Liver (tissue), 3 donors: ENCODE measurements at regions not wholly inside any gene's neighbourhood (a gene's known extent, or its start where the extent isn't known, plus 50 kb on each side); places are given as distances from the start of the nearest gene placed in this dataset.
"Not testable (repeated sequence)": the region's sequence is repeated elsewhere in the genome, so short reads cannot be mapped to it uniquely, and the experiment has no call there.

Experiments used
- CTCF ChIP-seq: fragments of 150-350 bp; IDR thresholded peaks from 2 replicates; pipeline ENCODE4 v1.5.1; 2017; ENCODE audit warnings: improper control_type of control experiment, low read depth, low read length; ENCODE audit not compliant: missing input control
- EGR1 ChIP-seq, 2 donors: IDR thresholded peaks; 2 replicates each; pipeline ENCODE4 v1.6.1; 2016 to 2018; ENCODE audit warnings: antibody characterized with exemption in 2 of 2, low read depth in 2 of 2
- FOXA1 ChIP-seq: IDR thresholded peaks from 2 replicates; pipeline ENCODE4 v1.6.1; 2016; ENCODE audit warnings: antibody characterized with exemption
- GABPA ChIP-seq, 2 donors: IDR thresholded peaks in 1 of 2; conservative IDR thresholded peaks in 1 of 2; 2 replicates each; pipeline ENCODE4 v1.6.1; 2016; ENCODE audit warnings: antibody characterized with exemption in 2 of 2, mild to moderate bottlenecking in 1 of 2, moderate library complexity in 1 of 2
- RAD21 ChIP-seq, 2 donors: IDR thresholded peaks; 2 replicates each; pipeline ENCODE4 v1.6.1; 2016; ENCODE audit warnings: antibody characterized with exemption in 2 of 2, mild to moderate bottlenecking in 2 of 2
- REST ChIP-seq: IDR thresholded peaks from 2 replicates; pipeline ENCODE4 v1.6.1; 2016; ENCODE audit warnings: antibody characterized with exemption, mild to moderate bottlenecking
- YY1 ChIP-seq: IDR thresholded peaks from 2 replicates; pipeline ENCODE4 v1.6.1; 2016; ENCODE audit warnings: antibody characterized with exemption, mild to moderate bottlenecking
- ZBTB33 ChIP-seq: IDR thresholded peaks from 2 replicates; pipeline ENCODE4 v1.6.1; 2016; ENCODE audit warnings: antibody characterized with exemption
- donor health status: healthy.
- donor health status: healthy.

- TF ChIP-seq CTCF; RAD21 (IDR thresholded peaks at IDR 0.05); EGR1 (IDR thresholded peaks at IDR 0.05; ENCODE audit: low read depth in 2 of 2); YY1; GABPA (IDR thresholded peaks at IDR 0.05 in 1 of 2, conservative IDR thresholded peaks at IDR 0.05 in 1 of 2); REST; FOXA1; ZBTB33: not testable (repeated sequence)
Observed at GRCh38 chr2:89202518-89202917, 511.0 kb downstream of the RPIA start.
